Breast epithelium (tissue), 3 donors: ENCODE measurements at regions not wholly inside any gene's neighbourhood (a gene's known extent, or its start where the extent isn't known, plus 50 kb on each side); places are given as distances from the start of the nearest gene placed in this dataset.

Experiments used
- CTCF ChIP-seq, 3 donors: fragments of 450-650 bp; IDR thresholded peaks; one replicate each; pipeline ENCODE4 v1.5.1; 2016 to 2017; ENCODE audit warnings: antibody characterized with exemption in 3 of 3, mild to moderate bottlenecking in 3 of 3, moderate library complexity in 3 of 3
- POLR2AphosphoS5 ChIP-seq, 3 donors: sonication (generic); formaldehyde crosslinking; IDR thresholded peaks; one replicate each; pipeline ENCODE4 v1.6.1; 2017; ENCODE audit warnings: antibody characterized with exemption in 3 of 3

GRCh38 chr13:93066187-93066586 is 160.4 kb upstream of the GPC6 start:
- no peak for TF ChIP-seq CTCF (IDR thresholded peaks at IDR 0.05)
- TF ChIP-seq POLR2AphosphoS5 (IDR thresholded peaks at IDR 0.05) = no peak
